ENCODE measurements at regions not wholly inside any gene's neighbourhood (a gene's known extent, or its start where the extent isn't known, plus 50 kb on each side); places are given as distances from the start of the nearest gene placed in this dataset.

DNA sequence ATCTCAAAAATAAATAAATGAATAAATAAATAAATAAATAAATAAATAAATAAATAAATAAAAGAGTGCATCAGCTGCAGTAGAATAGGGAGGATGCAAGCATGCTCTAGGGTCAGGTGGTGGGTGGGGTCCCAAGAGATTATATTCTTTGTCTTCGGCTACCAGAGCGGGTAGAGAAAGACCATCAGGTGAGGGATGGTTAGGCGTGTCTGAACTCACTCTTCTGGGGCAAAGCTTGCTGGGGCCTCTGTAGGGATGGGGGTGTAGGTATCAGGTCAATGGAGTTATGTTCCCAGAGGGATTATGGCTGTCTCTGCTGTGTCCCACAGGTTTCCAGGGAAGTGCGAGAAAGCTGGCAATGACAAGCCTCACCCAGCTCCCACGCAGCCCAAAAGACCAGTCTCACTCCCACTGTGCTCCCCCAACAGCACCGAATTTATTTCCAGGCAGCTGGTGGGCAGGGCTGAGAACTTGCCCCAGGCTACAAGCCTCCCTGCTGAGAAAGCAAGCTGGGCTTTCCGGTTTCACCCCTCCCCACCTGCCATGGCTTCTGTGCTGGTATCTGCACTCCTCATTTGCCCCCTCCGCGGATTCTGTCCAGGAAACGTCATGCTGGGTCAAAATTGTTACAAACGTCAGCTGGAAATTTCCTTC is 180.8 kb downstream of the LURAP1L start:
- TF ChIP-seq, protein P1, sequence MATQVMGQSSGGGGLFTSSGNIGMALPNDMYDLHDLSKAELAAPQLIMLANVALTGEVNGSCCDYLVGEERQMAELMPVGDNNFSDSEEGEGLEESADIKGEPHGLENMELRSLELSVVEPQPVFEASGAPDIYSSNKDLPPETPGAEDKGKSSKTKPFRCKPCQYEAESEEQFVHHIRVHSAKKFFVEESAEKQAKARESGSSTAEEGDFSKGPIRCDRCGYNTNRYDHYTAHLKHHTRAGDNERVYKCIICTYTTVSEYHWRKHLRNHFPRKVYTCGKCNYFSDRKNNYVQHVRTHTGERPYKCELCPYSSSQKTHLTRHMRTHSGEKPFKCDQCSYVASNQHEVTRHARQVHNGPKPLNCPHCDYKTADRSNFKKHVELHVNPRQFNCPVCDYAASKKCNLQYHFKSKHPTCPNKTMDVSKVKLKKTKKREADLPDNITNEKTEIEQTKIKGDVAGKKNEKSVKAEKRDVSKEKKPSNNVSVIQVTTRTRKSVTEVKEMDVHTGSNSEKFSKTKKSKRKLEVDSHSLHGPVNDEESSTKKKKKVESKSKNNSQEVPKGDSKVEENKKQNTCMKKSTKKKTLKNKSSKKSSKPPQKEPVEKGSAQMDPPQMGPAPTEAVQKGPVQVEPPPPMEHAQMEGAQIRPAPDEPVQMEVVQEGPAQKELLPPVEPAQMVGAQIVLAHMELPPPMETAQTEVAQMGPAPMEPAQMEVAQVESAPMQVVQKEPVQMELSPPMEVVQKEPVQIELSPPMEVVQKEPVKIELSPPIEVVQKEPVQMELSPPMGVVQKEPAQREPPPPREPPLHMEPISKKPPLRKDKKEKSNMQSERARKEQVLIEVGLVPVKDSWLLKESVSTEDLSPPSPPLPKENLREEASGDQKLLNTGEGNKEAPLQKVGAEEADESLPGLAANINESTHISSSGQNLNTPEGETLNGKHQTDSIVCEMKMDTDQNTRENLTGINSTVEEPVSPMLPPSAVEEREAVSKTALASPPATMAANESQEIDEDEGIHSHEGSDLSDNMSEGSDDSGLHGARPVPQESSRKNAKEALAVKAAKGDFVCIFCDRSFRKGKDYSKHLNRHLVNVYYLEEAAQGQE (IDR thresholded peaks at IDR 0.05), result no peak
- TF ChIP-seq POLR2A (IDR thresholded peaks at IDR 0.05; ENCODE audit: low read length), result no peak
- TF ChIP-seq, protein P2, sequence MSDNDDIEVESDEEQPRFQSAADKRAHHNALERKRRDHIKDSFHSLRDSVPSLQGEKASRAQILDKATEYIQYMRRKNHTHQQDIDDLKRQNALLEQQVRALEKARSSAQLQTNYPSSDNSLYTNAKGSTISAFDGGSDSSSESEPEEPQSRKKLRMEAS (IDR thresholded peaks at IDR 0.05), result no peak
- TF ChIP-seq, protein P3, sequence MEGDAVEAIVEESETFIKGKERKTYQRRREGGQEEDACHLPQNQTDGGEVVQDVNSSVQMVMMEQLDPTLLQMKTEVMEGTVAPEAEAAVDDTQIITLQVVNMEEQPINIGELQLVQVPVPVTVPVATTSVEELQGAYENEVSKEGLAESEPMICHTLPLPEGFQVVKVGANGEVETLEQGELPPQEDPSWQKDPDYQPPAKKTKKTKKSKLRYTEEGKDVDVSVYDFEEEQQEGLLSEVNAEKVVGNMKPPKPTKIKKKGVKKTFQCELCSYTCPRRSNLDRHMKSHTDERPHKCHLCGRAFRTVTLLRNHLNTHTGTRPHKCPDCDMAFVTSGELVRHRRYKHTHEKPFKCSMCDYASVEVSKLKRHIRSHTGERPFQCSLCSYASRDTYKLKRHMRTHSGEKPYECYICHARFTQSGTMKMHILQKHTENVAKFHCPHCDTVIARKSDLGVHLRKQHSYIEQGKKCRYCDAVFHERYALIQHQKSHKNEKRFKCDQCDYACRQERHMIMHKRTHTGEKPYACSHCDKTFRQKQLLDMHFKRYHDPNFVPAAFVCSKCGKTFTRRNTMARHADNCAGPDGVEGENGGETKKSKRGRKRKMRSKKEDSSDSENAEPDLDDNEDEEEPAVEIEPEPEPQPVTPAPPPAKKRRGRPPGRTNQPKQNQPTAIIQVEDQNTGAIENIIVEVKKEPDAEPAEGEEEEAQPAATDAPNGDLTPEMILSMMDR (IDR thresholded peaks at IDR 0.05), result no peak
- TF ChIP-seq TP53 (CRISPR knock-in tag; IDR thresholded peaks at IDR 0.05), result no peak
- no peak for TF ChIP-seq RAD21 (conservative IDR thresholded peaks at IDR 0.05 in 1 of 2, IDR thresholded peaks at IDR 0.05 in 1 of 2)
- TF ChIP-seq KDM1A (IDR thresholded peaks at IDR 0.05; ENCODE audit: low read depth), result no peak
- no peak for TF ChIP-seq HDAC2 (IDR thresholded peaks at IDR 0.05)
- TF ChIP-seq BHLHE40 (IDR thresholded peaks at IDR 0.05; ENCODE audit: low read depth, low read length), result no peak
- no peak for TF ChIP-seq CHD4 (IDR thresholded peaks at IDR 0.05; ENCODE audit: borderline replicate concordance)
- TF ChIP-seq ZC3H11A (IDR thresholded peaks at IDR 0.05), result no peak

All from A549 (cell line).